ENCODE measurements at regions not wholly inside any gene's neighbourhood (a gene's known extent, or its start where the extent isn't known, plus 50 kb on each side); places are given as distances from the start of the nearest gene placed in this dataset.

- TF ChIP-seq CTCF (IDR thresholded peaks at IDR 0.05; ENCODE audit: control insufficient read depth, extremely low read depth, insufficient read depth), result no peak
- DNase-seq (ENCODE audit: low read depth), result no peak
- H3K4me3 ChIP-seq (ENCODE audit: low read depth, low read length), result no peak overlapping the region
Observed at GRCh38 chr9:100838857-100839256, 189.7 kb upstream of the PLPPR1 start.

GRCh38 chr9:100848726-100849125 lies 179.8 kb upstream of the PLPPR1 start:
- TF ChIP-seq CTCF (IDR thresholded peaks at IDR 0.05; ENCODE audit: control insufficient read depth, extremely low read depth, insufficient read depth), result no peak
- DNase-seq (ENCODE audit: low read depth), result no peak
- no peak overlapping the region for H3K4me3 ChIP-seq (ENCODE audit: low read depth, low read length)

- no peak overlapping the region for H3K4me3 ChIP-seq (ENCODE audit: low read depth, low read length)
- no peak for TF ChIP-seq CTCF (IDR thresholded peaks at IDR 0.05; ENCODE audit: control insufficient read depth, extremely low read depth, insufficient read depth)
- DNase-seq (ENCODE audit: low read depth), result no peak
Observed at GRCh38 chr9:100852088-100852487, 176.4 kb upstream of the PLPPR1 start.

- no peak overlapping the region for H3K4me3 ChIP-seq (ENCODE audit: low read depth, low read length)
- no peak for TF ChIP-seq CTCF (IDR thresholded peaks at IDR 0.05; ENCODE audit: control insufficient read depth, extremely low read depth, insufficient read depth)
- DNase-seq (ENCODE audit: low read depth), result no peak
Observed at GRCh38 chr9:100856238-100856637, 172.3 kb upstream of the PLPPR1 start.

- no peak overlapping the region for H3K4me3 ChIP-seq (ENCODE audit: low read depth, low read length)
- no peak for TF ChIP-seq CTCF (IDR thresholded peaks at IDR 0.05; ENCODE audit: control insufficient read depth, extremely low read depth, insufficient read depth)
Observed at GRCh38 chr9:100865111-100865510, 163.4 kb upstream of the PLPPR1 start.

GRCh38 chr9:100865648-100866047 lies 162.9 kb upstream of the PLPPR1 start:
- no peak overlapping the region for H3K4me3 ChIP-seq (ENCODE audit: low read depth, low read length)
- DNase-seq (ENCODE audit: low read depth), result no peak
- TF ChIP-seq CTCF (IDR thresholded peaks at IDR 0.05; ENCODE audit: control insufficient read depth, extremely low read depth, insufficient read depth), result no peak

More at GRCh38 chr9:100865111-100865510, 163.4 kb upstream of the PLPPR1 start:
- no peak for DNase-seq (ENCODE audit: low read depth)

- no peak overlapping the region for H3K4me3 ChIP-seq (ENCODE audit: low read depth, low read length)
- DNase-seq (ENCODE audit: low read depth), result no peak
- no peak for TF ChIP-seq CTCF (IDR thresholded peaks at IDR 0.05; ENCODE audit: control insufficient read depth, extremely low read depth, insufficient read depth)
Observed at GRCh38 chr9:100869326-100869725, 159.2 kb upstream of the PLPPR1 start.

All from LNCaP clone FGC (cell line).